Muscle of leg (tissue), 3 donors: ENCODE measurements at regions not wholly inside any gene's neighbourhood (a gene's known extent, or its start where the extent isn't known, plus 50 kb on each side); places are given as distances from the start of the nearest gene placed in this dataset.

ENCODE experiments used
- DNase-seq: peaks from one replicate; pipeline ENCODE4 v3.0.0; 2013
- H3K27ac ChIP-seq: one replicate; pipeline ENCODE4 v1.5.1; 2013; ENCODE audit warnings: mild to moderate bottlenecking, low read length, control low read depth
- H3K27me3 ChIP-seq: one replicate; pipeline ENCODE4 v1.6.1; 2013; ENCODE audit warnings: low read length; ENCODE audit not compliant: control insufficient read depth, insufficient read depth
- H3K36me3 ChIP-seq: one replicate; pipeline ENCODE4 v1.6.1; 2013; ENCODE audit warnings: low read length; ENCODE audit not compliant: control insufficient read depth, insufficient read depth
- H3K4me1 ChIP-seq: one replicate; pipeline ENCODE4 v1.6.1; 2013; ENCODE audit warnings: low read length; ENCODE audit not compliant: control insufficient read depth, insufficient read depth
- H3K4me3 ChIP-seq: one replicate; pipeline ENCODE4 v1.5.1; 2013; ENCODE audit warnings: low read length, control low read depth
- H3K9me3 ChIP-seq: replicated peaks from 2 replicates; pipeline ENCODE4 v1.6.1; 2013; ENCODE audit warnings: low read depth, low read length; ENCODE audit not compliant: control insufficient read depth
- WGBS: methylation state at CpG from one replicate; pipeline ENCODE4 v1.1.5; 2013; ENCODE audit warnings: missing lambda C conversion rate; ENCODE audit not compliant: insufficient coverage; 5-methylcytosine and 5-hydroxymethylcytosine counted together

DNA sequence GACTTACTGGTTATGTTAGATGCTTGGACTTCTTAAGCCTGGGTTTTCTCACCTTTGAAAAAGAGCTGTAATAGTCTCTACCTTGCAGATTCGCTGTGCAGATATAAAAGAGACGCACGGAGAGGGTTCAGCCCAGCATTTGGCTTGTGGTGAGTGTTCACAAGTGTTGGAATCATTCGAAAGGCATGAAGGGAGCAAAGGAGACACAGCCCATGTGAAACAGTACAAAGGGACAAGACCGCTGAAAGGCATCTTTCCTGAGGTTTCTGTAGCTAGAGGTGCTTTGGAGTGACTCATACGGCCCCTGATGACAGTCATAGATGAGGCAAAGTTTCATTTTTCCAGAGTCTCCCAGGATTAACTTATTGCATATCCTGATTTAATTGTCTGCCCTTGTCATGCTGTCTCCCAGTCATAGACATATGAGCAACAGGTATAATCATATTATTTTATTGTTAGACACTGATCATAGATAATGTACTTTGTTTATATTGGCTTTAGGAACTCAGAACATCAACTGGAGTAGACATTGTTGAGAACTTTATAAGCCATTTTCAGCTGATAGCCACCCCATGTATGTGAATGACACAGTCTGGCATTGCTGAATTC lies 171.1 kb downstream of the ADRA2A start:
- Histone ChIP-seq H3K36me3 (no peaks in the 10 kb centered on the region), H3K4me3 (no peak overlapping the region), H3K4me1 (no peaks in the 10 kb centered on the region), H3K27ac (no peak overlapping the region), H3K9me3 (no peaks in the 10 kb centered on the region), H3K27me3 (no peaks in the 10 kb centered on the region)
- no peak for DNase-seq
- WGBS: 87% methylated on average over 5 of the region's 6 CpGs

DNA sequence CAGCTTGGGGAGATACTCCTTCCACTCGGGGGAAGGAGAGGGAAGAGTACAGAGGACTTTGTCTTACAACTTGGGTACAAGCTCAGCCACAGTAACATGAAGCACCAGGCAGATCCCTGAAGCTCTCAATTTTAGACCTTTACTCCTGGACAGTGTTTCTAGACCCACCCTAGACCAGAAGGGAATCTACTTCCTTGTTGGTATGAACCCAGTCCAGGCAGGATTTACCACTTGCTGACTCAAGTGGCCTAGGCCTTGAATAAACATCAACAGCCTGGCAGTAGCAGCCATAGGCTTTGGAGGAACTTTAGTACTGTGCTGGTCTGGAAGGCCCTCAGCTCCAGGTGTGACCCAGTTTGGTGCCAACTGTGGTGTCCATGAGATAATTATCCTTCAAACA lies 173.1 kb downstream of the ADRA2A start:
- Histone ChIP-seq H3K27me3 (no peaks in the 10 kb centered on the region), H3K27ac (no peak overlapping the region), H3K36me3 (no peaks in the 10 kb centered on the region), H3K9me3 (no peaks in the 10 kb centered on the region), H3K4me3 (no peak overlapping the region), H3K4me1 (no peaks in the 10 kb centered on the region)
- no peak for DNase-seq
- whole genome bisulfite sequencing: no CpG with 5 or more reads among the region's 1 CpG

DNA sequence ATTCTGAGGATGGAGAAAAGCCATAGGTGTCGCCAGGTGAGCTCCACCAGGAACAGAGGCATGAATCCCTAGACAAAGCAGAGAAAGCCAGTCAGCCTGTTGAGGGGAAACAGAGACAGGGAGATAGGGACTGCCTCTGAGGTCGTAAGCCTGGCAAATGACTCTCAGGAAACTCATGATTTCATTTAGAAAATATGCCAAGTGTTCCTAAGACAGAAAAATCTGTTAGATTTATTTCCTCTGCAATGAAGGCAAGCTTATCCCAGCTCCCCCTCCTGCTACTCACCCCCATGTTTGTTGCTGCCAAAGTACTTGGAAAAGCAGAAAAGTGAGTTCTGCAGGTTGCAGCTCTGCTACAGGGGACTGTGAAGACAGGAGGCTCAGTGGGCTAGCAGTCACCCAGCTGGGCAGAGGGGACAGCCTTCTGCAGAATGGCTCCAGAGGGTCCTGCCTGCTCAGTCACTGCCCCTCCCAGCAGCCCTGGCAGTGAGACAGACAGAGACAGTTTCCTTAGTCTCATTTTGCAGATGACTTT lies 184.3 kb downstream of the ADRA2A start:
- DNase-seq: peak; percentile 37
- Histone ChIP-seq H3K4me1 (peaks cover 6% of the 10 kb centered on the region), H3K27ac (no peak overlapping the region), H3K4me3 (no peak overlapping the region), H3K36me3 (no peaks in the 10 kb centered on the region), H3K27me3 (no peaks in the 10 kb centered on the region), H3K9me3 (no peaks in the 10 kb centered on the region)
- 28% methylated on average over 2 of the region's 2 CpGs for WGBS

DNA sequence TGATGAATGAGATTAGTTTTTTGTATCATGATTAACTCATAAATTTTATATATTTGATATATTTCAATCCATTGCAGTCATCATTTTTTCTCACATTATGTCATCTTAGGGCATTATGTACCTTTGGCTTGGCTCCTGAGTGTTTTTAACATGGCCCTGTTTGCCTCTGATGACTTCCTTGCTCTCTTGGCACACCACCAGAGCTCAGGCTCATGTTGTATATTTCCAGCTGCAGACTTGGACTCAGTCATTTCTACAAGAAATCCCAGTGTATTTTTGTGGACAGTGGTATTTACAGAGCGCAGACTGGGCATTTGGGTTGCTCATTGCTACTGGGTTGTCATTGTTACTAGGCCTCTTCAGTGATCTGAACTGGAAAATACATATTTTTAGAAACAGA lies 188.5 kb downstream of the ADRA2A start:
- Histone ChIP-seq H3K27me3 (peaks cover 2% of the 10 kb centered on the region), H3K4me1 (peaks cover 6% of the 10 kb centered on the region), H3K4me3 (no peak overlapping the region), H3K9me3 (no peaks in the 10 kb centered on the region), H3K36me3 (no peaks in the 10 kb centered on the region), H3K27ac (no peak overlapping the region)
- no CpG with 5 or more reads among the region's 1 CpG for WGBS
- DNase-seq: peak; percentile 59

DNA sequence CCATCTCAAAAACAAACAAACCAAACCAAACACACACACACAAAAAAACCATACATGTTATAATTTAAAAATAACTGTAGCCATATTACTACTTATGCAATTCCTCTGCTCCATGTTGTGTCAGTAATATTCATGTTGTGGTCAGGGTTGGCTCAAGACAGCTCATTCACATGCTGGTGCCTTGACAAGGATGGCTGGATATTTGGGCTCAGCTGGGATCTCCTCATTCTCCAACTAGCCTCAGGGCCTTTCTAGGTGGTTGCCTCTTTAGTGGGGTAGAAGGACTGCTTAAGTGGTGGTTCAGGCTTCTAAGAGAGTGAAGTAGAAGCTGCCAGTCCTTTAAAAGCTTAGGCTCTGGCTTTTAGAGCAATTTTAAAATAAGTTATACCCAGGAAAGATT lies 189.3 kb downstream of the ADRA2A start:
- H3K9me3 ChIP-seq: no peaks in the 10 kb centered on the region
- H3K27me3 ChIP-seq: peaks cover 2% of the 10 kb centered on the region
- DNase-seq: no peak
- peaks cover 2% of the 10 kb centered on the region for H3K4me1 ChIP-seq
- H3K27ac ChIP-seq: no peak overlapping the region
- H3K4me3 ChIP-seq: no peak overlapping the region
- no peaks in the 10 kb centered on the region for H3K36me3 ChIP-seq

DNA sequence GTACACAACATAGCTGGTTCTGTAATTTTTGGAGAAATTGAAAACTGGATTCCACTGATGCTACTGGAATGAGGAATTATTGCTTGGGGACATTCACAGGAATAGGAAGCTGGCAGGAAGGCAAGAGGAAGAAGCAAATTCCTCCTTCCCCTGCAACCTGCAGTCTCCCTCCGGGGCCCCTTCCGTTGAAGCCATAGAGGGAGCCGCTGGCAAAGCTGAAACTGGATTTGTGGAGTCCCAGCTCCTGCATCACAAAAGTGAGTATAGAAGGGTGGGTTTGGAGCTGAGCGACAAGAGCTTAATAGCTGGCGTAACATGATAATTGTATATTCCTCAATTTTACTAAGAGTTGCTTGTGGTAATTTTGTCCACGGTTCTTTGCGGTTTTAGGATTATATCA lies 190.8 kb downstream of the ADRA2A start:
- DNase-seq: no peak
- Histone ChIP-seq H3K27me3 (peaks cover 2% of the 10 kb centered on the region), H3K27ac (no peak overlapping the region), H3K36me3 (no peaks in the 10 kb centered on the region), H3K4me1 (no peaks in the 10 kb centered on the region), H3K9me3 (no peaks in the 10 kb centered on the region), H3K4me3 (no peak overlapping the region)
- WGBS: 54% methylated on average over 2 of the region's 7 CpGs

DNA sequence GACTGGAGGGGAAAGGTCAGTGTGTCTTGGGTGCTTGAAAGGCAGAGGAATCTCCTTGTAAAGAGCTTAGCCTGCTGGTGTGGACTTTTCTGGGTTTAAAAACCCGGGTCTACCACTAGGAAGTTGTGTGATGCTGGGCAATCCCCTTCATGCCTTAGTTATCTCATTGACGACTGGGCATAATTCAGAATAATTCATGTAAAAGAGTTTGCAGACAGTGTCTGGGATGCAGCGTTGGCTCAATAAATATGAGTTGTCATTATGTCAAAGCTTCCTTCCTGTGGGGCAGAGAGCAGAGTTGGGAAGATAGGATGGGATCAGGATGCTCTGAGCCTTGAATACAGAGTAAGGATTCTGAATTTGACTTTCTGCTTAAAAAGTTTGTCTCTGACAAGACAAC lies 196.4 kb downstream of the ADRA2A start:
- H3K4me3 ChIP-seq: no peak overlapping the region
- peaks cover 11% of the 10 kb centered on the region for H3K4me1 ChIP-seq
- WGBS: 56% methylated on average over 3 of the region's 3 CpGs
- no peaks in the 10 kb centered on the region for H3K36me3 ChIP-seq
- no peaks in the 10 kb centered on the region for H3K9me3 ChIP-seq
- DNase-seq: no peak
- no peak overlapping the region for H3K27ac ChIP-seq
- H3K27me3 ChIP-seq: peaks cover 4% of the 10 kb centered on the region

DNA sequence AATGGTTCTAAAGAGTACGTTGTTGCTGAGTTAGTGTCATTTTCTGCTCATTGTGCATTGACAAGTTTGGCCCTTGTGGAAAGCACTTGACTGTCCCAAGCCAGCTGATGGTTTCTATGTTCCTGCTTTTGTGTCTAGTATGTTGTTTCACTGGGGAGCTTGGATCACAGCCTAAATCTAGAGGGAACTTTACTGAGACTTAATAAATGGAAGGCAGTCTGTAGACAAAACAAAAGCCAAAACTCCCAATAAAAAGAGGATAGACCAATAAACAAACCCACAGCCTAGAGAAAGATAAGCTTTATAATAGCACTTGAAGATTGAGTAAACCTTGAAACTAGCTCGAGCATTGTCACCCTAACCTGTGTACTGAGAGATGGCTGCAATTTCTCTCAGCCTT lies 196.8 kb downstream of the ADRA2A start:
- Histone ChIP-seq H3K27ac (no peak overlapping the region), H3K4me1 (peaks cover 11% of the 10 kb centered on the region), H3K4me3 (no peak overlapping the region), H3K9me3 (no peaks in the 10 kb centered on the region), H3K36me3 (no peaks in the 10 kb centered on the region), H3K27me3 (peaks cover 4% of the 10 kb centered on the region)
- WGBS: no CpG with 5 or more reads among the region's 2 CpGs
- no peak for DNase-seq

DNA sequence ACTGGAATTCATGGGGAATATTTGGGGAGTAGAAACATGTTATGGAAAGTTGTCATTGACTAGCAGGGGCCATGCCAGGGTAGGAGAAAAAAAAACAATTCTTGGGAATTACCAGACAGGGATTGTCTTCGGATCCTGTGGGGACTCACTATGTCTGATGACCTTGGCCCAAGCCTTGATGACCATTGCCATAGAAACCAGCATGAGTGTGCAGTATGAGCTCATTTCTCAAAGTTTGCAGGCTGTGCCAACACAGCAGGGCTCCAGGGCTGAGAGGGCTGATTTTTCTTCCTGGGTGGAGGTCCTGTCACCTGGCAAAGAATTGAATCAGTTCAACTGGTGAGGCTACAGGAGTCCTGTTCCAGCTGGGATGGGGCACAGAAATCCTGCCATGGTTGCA lies 198.3 kb downstream of the ADRA2A start:
- no peaks in the 10 kb centered on the region for H3K36me3 ChIP-seq
- H3K27ac ChIP-seq: no peak overlapping the region
- no peak for DNase-seq
- peaks cover 11% of the 10 kb centered on the region for H3K4me1 ChIP-seq
- H3K9me3 ChIP-seq: no peaks in the 10 kb centered on the region
- H3K4me3 ChIP-seq: no peak overlapping the region
- peaks cover 2% of the 10 kb centered on the region for H3K27me3 ChIP-seq
- WGBS: 90% methylated on average over 1 of the region's 1 CpG

DNA sequence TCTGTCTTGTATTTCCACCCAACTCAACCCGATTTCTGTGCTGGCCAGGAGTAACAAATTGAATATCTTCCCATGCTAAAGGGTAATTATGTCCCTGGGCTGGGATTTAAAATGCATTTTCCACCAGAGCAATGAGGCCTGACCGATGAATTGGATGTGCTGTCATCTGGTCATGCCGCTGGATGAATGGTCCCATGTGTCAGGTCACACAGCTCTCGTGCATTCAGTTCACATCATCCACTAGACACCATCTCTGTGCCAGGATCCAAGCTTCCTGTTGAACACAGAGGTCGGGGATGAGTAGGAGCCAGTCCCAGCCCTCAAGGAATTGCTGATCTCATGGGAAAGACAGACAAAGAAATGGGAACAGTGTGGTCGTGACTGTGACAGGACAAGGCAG lies 200.8 kb downstream of the ADRA2A start:
- Histone ChIP-seq H3K27ac (peak overlapping the region; percentile 71), H3K4me1 (peaks cover 19% of the 10 kb centered on the region), H3K9me3 (no peaks in the 10 kb centered on the region), H3K4me3 (no peak overlapping the region), H3K36me3 (no peaks in the 10 kb centered on the region), H3K27me3 (peaks cover 2% of the 10 kb centered on the region)
- 54% methylated on average over 5 of the region's 6 CpGs for WGBS
- DNase-seq: peak; percentile 71

DNA sequence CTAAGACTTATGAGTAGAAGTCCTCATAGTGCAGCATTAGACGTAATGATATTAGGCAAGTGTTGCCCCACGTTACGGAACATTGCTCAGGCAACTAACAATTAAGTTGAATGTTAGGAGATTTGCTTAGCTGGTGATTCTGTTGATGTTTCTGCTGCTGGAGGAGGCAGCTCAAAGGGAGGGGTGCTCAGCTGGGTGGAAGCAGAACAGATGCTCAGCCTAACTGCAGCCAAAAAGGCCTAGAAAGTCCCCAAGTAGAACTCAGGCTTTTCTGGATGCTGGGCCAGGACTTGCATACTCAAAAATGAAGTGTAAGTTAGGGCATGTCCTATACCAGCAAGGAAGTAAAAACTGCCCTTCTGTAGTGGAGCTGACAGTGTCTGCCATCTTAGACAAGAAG lies 201.4 kb downstream of the ADRA2A start:
- 100% methylated on average over 3 of the region's 3 CpGs for WGBS
- no peak overlapping the region for H3K4me3 ChIP-seq
- no peaks in the 10 kb centered on the region for H3K9me3 ChIP-seq
- no peaks in the 10 kb centered on the region for H3K36me3 ChIP-seq
- H3K4me1 ChIP-seq: peaks cover 19% of the 10 kb centered on the region
- H3K27ac ChIP-seq: peak overlapping the region; percentile 71
- DNase-seq: peak; percentile 36
- H3K27me3 ChIP-seq: peaks cover 2% of the 10 kb centered on the region
